T-cell (primary cell): ENCODE measurements at regions not wholly inside any gene's neighbourhood (a gene's known extent, or its start where the extent isn't known, plus 50 kb on each side); places are given as distances from the start of the nearest gene placed in this dataset.
A peak's percentile ranks its signal among the peaks of the same experiment; 100 is the strongest.
"Not testable (repeated sequence)": the region's sequence is repeated elsewhere in the genome, so short reads cannot be mapped to it uniquely, and the experiment has no call there.

ENCODE experiments used
- ATAC-seq, 4 experiments: fragments of 200-7000 bp in 3 of 4; fragments of 150-1000 bp in 1 of 4; cut with Tn5 transposase; replicated peaks in 1 of 4; 1 replicate in 3 of 4; 2 replicates in 1 of 4; pipeline ENCODE4 v1.10.0; 2021; ENCODE audit warnings: moderate library complexity in 3 of 4, mild to moderate bottlenecking in 2 of 4, moderate number of reproducible peaks in 1 of 4
- CTCF ChIA-PET, 2 donors: fragments of 300-600 bp; sonication (Branson Sonifier 250); formaldehyde crosslinking; loops; one replicate each; lab custom pipeline; 2022; ENCODE audit warnings: antibody characterized with exemption in 2 of 2; lab: Charles Lee
- POLR2A ChIA-PET, 2 donors: fragments of 300-600 bp; sonication (Branson Sonifier 250); formaldehyde crosslinking; loops; one replicate each; lab custom pipeline; 2022; ENCODE audit warnings: antibody characterized with exemption in 2 of 2; lab: Charles Lee
- DNase-seq, 35 experiments: peaks; one replicate each; pipeline versions ENCODE4 v3.0.0 to v3.0.0-alpha.2; 2013 to 2023
- H3K27ac ChIP-seq: one replicate; pipeline ENCODE4 v1.5.1; 2013; ENCODE audit warnings: low read length
- H3K27me3 ChIP-seq, 2 experiments: replicated peaks in 1 of 2; 1 replicate in 1 of 2; 2 replicates in 1 of 2; pipeline versions ENCODE4 v1.6.1 to v1.7.0; 2013; ENCODE audit warnings: low read length in 1 of 2, mixed read lengths in 1 of 2; ENCODE audit not compliant: control insufficient read depth in 2 of 2, insufficient read depth in 2 of 2; ENCODE audit errors: extremely low read depth in 1 of 2
- H3K36me3 ChIP-seq, 2 donors: 1 replicate in 1 of 2; 2 replicates in 1 of 2; pipeline versions ENCODE4 v1.6.1 to v1.7.0; 2013; ENCODE audit warnings: low read length in 1 of 2; ENCODE audit not compliant: control insufficient read depth in 2 of 2, insufficient read depth in 1 of 2; ENCODE audit errors: extremely low read depth in 1 of 2
- H3K4me1 ChIP-seq, 2 experiments: 1 replicate in 1 of 2; 2 replicates in 1 of 2; pipeline versions ENCODE4 v1.6.1 to v1.7.0; 2013; ENCODE audit warnings: low read length in 2 of 2, mixed read lengths in 1 of 2; ENCODE audit not compliant: insufficient read depth in 2 of 2, control insufficient read depth in 1 of 2; ENCODE audit errors: extremely low read depth in 1 of 2
- H3K4me3 ChIP-seq, 2 donors: 1 replicate in 1 of 2; 2 replicates in 1 of 2; pipeline versions ENCODE4 v1.5.1 to v1.7.0; 2013; ENCODE audit warnings: mild to moderate bottlenecking in 2 of 2, low read length in 1 of 2, moderate library complexity in 1 of 2; ENCODE audit not compliant: control insufficient read depth in 1 of 2; ENCODE audit errors: extremely low read depth in 1 of 2
- H3K9me3 ChIP-seq: 2 replicates; pipeline ENCODE4 v1.7.0; 2013
- H3K27ac Mint-ChIP-seq, 2 donors: one replicate each; pipeline ENCODE4 v1.8.0; 2020 to 2021; ENCODE audit warnings: mild to moderate bottlenecking in 2 of 2, mixed read lengths in 2 of 2
- H3K27me3 Mint-ChIP-seq, 2 donors: one replicate each; pipeline ENCODE4 v1.8.0; 2021 to 2022; ENCODE audit warnings: mixed read lengths in 2 of 2
- H3K36me3 Mint-ChIP-seq: one replicate; pipeline ENCODE4 v1.8.0; 2021; ENCODE audit warnings: mixed read lengths
- H3K4me1 Mint-ChIP-seq, 3 donors: one replicate each; pipeline ENCODE4 v1.8.0; 2020 to 2022; ENCODE audit warnings: mixed read lengths in 3 of 3, mild to moderate bottlenecking in 1 of 3
- H3K4me3 Mint-ChIP-seq, 3 donors: one replicate each; pipeline ENCODE4 v1.8.0; 2020 to 2022; ENCODE audit warnings: mild to moderate bottlenecking in 3 of 3, mixed read lengths in 3 of 3, moderate library complexity in 3 of 3
- H3K9me3 Mint-ChIP-seq, 3 donors: one replicate each; pipeline ENCODE4 v1.8.0; 2020 to 2022; ENCODE audit warnings: mixed read lengths in 3 of 3
- WGBS: methylation state at CpG from one replicate; pipeline ENCODE4 v1.1.5; 2013; ENCODE audit warnings: missing lambda C conversion rate; ENCODE audit not compliant: insufficient coverage; 5-methylcytosine and 5-hydroxymethylcytosine counted together

- peak overlapping the region in 1 of 2 donors; percentile 84 for H3K27ac Mint-ChIP-seq
- POLR2A ChIA-PET, result not testable (repeated sequence)
Measured at GRCh38 chrY:7320171-7320570, 408.6 kb upstream of the AMELY start.

GRCh38 chrY:7318122-7318521 is 406.6 kb upstream of the AMELY start:
- Histone ChIP-seq H3K27ac (no peak overlapping the region), H3K4me3 (no peak overlapping the region), H3K9me3 (no peaks in the 10 kb centered on the region), H3K4me1 (peaks cover 0 to 37% of the 10 kb centered on the region in 2 experiments), H3K36me3 (peaks cover 0 to 23% of the 10 kb centered on the region in 2 donors), H3K27me3 (no peaks in the 10 kb centered on the region)
- ATAC-seq (peak in 2 of 4 experiments; percentile 34 to 61), DNase-seq (no peak)
- ChIA-PET CTCF (interaction anchor here in 1 of 2 donors (0.5 kb wide), 1 partner anchor 9 kb away, joined by 3 read pairs; no protein-coding TSS in a partner anchor), POLR2A (no interaction called here)
- no CpG with 5 or more reads among the region's 5 CpGs for WGBS
- H3K9me3 Mint-ChIP-seq, result no peaks in the 10 kb centered on the region
- peak overlapping the region in 1 of 2 donors; percentile 85 for H3K27ac Mint-ChIP-seq
- H3K36me3 Mint-ChIP-seq, result peaks cover 30% of the 10 kb centered on the region
- no peak overlapping the region for H3K4me3 Mint-ChIP-seq
- H3K4me1 Mint-ChIP-seq, result peaks cover 0 to 81% (median 0%) of the 10 kb centered on the region in 3 donors
- H3K27me3 Mint-ChIP-seq, result no peaks in the 10 kb centered on the region

More at GRCh38 chrY:7320171-7320570, 408.6 kb upstream of the AMELY start:
- peaks cover 0 to 14% of the 10 kb centered on the region in 2 donors for H3K36me3 ChIP-seq
- peaks cover 0 to 32% of the 10 kb centered on the region in 2 experiments for H3K4me1 ChIP-seq
- H3K4me3 Mint-ChIP-seq, ATAC-seq, DNase-seq, H3K9me3 ChIP-seq, H3K9me3 Mint-ChIP-seq, H3K27me3 ChIP-seq, H3K4me3 ChIP-seq, H3K27me3 Mint-ChIP-seq, H3K27ac ChIP-seq, CTCF ChIA-PET: not testable (repeated sequence)
- Mint-ChIP-seq H3K4me1 (peaks cover 0 to 90% (median 0%) of the 10 kb centered on the region in 3 donors), H3K36me3 (peaks cover 32% of the 10 kb centered on the region)
- WGBS, result no CpG with 5 or more reads among the region's 4 CpGs

GRCh38 chrY:7317571-7317970 is 406.0 kb upstream of the AMELY start:
- peaks cover 0 to 81% (median 0%) of the 10 kb centered on the region in 3 donors for H3K4me1 Mint-ChIP-seq
- H3K4me3 Mint-ChIP-seq, result peak overlapping the region in 1 of 3 donors; percentile 51
- Histone ChIP-seq H3K27ac (no peak overlapping the region), H3K9me3 (no peaks in the 10 kb centered on the region), H3K27me3 (no peaks in the 10 kb centered on the region), H3K4me1 (peaks cover 0 to 38% of the 10 kb centered on the region in 2 experiments), H3K36me3 (peaks cover 0 to 21% of the 10 kb centered on the region in 2 donors), H3K4me3 (no peak overlapping the region)
- 100% methylated on average over 1 of the region's 3 CpGs for WGBS
- ATAC-seq (no peak), DNase-seq (no peak)
- peak overlapping the region in 1 of 2 donors; percentile 85 for H3K27ac Mint-ChIP-seq
- POLR2A ChIA-PET, result no interaction called here
- no peaks in the 10 kb centered on the region for H3K27me3 Mint-ChIP-seq
- H3K9me3 Mint-ChIP-seq, result no peaks in the 10 kb centered on the region
- CTCF ChIA-PET, result no interaction called here
- H3K36me3 Mint-ChIP-seq, result peaks cover 28% of the 10 kb centered on the region

GRCh38 chrY:7310482-7311269 is 399.1 kb upstream of the AMELY start:
- H3K27ac ChIP-seq, result peak overlapping the region; percentile 23
- no peaks in the 10 kb centered on the region for H3K27me3 Mint-ChIP-seq
- WGBS, result no CpG with 5 or more reads among the region's 6 CpGs
- no peaks in the 10 kb centered on the region for H3K9me3 Mint-ChIP-seq
- H3K36me3 ChIP-seq, result peaks cover 0 to 32% of the 10 kb centered on the region in 2 donors
- ChIA-PET POLR2A (no interaction called here), CTCF (interaction anchor here in 1 of 2 donors (1.2 kb wide), 1 partner anchor 35 kb away, joined by 3 read pairs; no protein-coding TSS in a partner anchor)
- H3K4me3 ChIP-seq, result no peak overlapping the region
- ATAC-seq (peak in 2 of 4 experiments; percentile 94 to 99), DNase-seq (peak in 20 of 35 experiments; percentile 60 to 82 (median 73))
- H3K27me3 ChIP-seq, result no peaks in the 10 kb centered on the region
- peaks cover 0 to 71% (median 0%) of the 10 kb centered on the region in 3 donors for H3K4me1 Mint-ChIP-seq
- H3K36me3 Mint-ChIP-seq, result peaks cover 23% of the 10 kb centered on the region
- H3K9me3 ChIP-seq, result no peaks in the 10 kb centered on the region
- H3K4me3 Mint-ChIP-seq, result no peak overlapping the region
- peak overlapping the region in 1 of 2 donors; percentile 80 for H3K27ac Mint-ChIP-seq
- peaks cover 0 to 18% of the 10 kb centered on the region in 2 experiments for H3K4me1 ChIP-seq

DNA sequence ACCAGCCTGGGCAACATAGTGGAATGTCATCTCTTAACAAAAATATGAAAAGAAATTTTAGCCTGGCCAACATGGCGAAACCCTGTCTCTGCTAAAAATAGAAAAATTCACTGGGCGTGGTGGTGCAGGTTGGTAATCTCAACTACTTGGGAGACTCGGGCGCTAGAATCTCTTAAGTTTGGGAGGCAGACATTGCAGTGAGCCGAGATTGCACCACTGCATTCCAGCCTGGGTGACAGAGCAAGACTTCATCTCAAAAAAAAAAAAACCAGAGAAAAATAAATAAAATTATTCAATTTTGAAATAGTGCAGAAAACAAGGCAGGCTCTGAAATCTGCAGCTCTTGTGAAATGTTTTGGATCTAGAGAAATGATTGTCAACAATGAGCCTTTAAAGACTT is 397.3 kb upstream of the AMELY start:
- H3K4me3 ChIP-seq, result no peak overlapping the region
- Mint-ChIP-seq H3K9me3 (no peaks in the 10 kb centered on the region), H3K4me1 (peaks cover 0 to 72% (median 0%) of the 10 kb centered on the region in 3 donors), H3K27me3 (no peaks in the 10 kb centered on the region), H3K36me3 (peaks cover 29% of the 10 kb centered on the region), H3K27ac (peak overlapping the region in 1 of 2 donors; percentile 39), H3K4me3 (no peak overlapping the region)
- no peak overlapping the region for H3K27ac ChIP-seq
- no CpG with 5 or more reads among the region's 5 CpGs for WGBS
- no peaks in the 10 kb centered on the region for H3K27me3 ChIP-seq
- peaks cover 0 to 37% of the 10 kb centered on the region in 2 donors for H3K36me3 ChIP-seq
- H3K9me3 ChIP-seq, result no peaks in the 10 kb centered on the region
- H3K4me1 ChIP-seq, result peaks cover 0 to 15% of the 10 kb centered on the region in 2 experiments
- ATAC-seq (no peak), DNase-seq (no peak)
- ChIA-PET POLR2A (no interaction called here), CTCF (no interaction called here)

DNA sequence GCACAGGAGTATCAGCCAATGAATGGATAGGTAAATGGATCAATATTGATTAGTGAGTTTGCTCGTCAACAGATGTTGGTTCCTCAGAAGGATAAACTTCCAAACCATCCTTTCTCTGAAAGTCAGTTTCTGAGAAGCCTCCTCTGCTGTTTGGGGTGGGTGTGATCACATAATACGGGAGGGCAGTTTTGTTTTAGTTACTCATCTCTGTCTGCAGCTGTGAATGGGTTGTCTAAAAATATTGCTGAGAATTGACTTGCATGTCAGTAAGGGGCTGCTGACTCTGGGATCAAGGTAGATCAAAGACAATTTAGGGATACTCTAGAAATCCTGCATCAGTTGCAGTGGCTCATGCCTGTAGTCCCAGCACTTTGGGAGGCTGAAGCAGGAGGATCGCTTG is 390.8 kb upstream of the AMELY start:
- H3K27ac ChIP-seq, result no peak overlapping the region
- Mint-ChIP-seq H3K4me1 (peaks cover 0 to 79% (median 0%) of the 10 kb centered on the region in 3 donors), H3K9me3 (no peaks in the 10 kb centered on the region), H3K27ac (peak overlapping the region in 1 of 2 donors; percentile 76), H3K36me3 (peaks cover 41% of the 10 kb centered on the region), H3K27me3 (no peaks in the 10 kb centered on the region), H3K4me3 (peak overlapping the region in 1 of 3 donors; percentile 9)
- peaks cover 0 to 20% of the 10 kb centered on the region in 2 donors for H3K36me3 ChIP-seq
- no peak for ATAC-seq
- ChIA-PET POLR2A (no interaction called here), CTCF (no interaction called here)
- H3K4me3 ChIP-seq, result no peak overlapping the region
- no CpG with 5 or more reads among the region's 3 CpGs for WGBS
- no peaks in the 10 kb centered on the region for H3K9me3 ChIP-seq
- no peak for DNase-seq
- H3K27me3 ChIP-seq, result no peaks in the 10 kb centered on the region
- H3K4me1 ChIP-seq, result peaks cover 0 to 26% of the 10 kb centered on the region in 2 experiments
